ENCODE measurements at regions not wholly inside any gene's neighbourhood (a gene's known extent, or its start where the extent isn't known, plus 50 kb on each side); places are given as distances from the start of the nearest gene placed in this dataset.

GRCh38 chrX:23127586-23127985 is 127.8 kb downstream of the DDX53 start:
- peaks cover 3% of the 10 kb centered on the region; the same call in 2 of the 3 replicates for H3K9me3 Mint-ChIP-seq
- H3K4me1 Mint-ChIP-seq = peaks cover 8% of the 10 kb centered on the region; the same call in 2 of the 3 replicates
- H3K36me3 ChIP-seq (ENCODE audit: insufficient read depth) = no peaks in the 10 kb centered on the region
- H3K9me2 ChIP-seq (ENCODE audit: insufficient read depth) = no peaks in the 10 kb centered on the region
- H3K36me3 Mint-ChIP-seq (ENCODE audit: low read depth) = no peaks in the 10 kb centered on the region; the same call in 2 of the 3 replicates
- no peak for DNase-seq (ENCODE audit: low spot score)
- no peaks in the 10 kb centered on the region for H3F3A ChIP-seq (replicated peaks; ENCODE audit: low read depth)
- TF ChIP-seq EZH2phosphoT487 (IDR thresholded peaks at IDR 0.05; ENCODE audit: unreplicated experiment) (no peak), EZH2 (IDR thresholded peaks at IDR 0.05; ENCODE audit: low read depth, unreplicated experiment) (no peak), CREB1 (CRISPR knock-in tag; IDR thresholded peaks at IDR 0.05; ENCODE audit: low read depth) (no peak), ZNF331 (CRISPR knock-in tag; IDR thresholded peaks at IDR 0.05; ENCODE audit: low read depth) (no peak)
- no peak overlapping the region for H3K27ac ChIP-seq (ENCODE audit: low read depth)
- H3K27ac Mint-ChIP-seq = no peak overlapping the region
- H3K79me2 ChIP-seq (replicated peaks; ENCODE audit: insufficient read depth) = no peaks in the 10 kb centered on the region
- no peak overlapping the region for H2AFZ ChIP-seq
- H3K4me2 ChIP-seq = no peak overlapping the region
- no peaks in the 10 kb centered on the region for H4K20me1 ChIP-seq (replicated peaks; ENCODE audit: insufficient read depth)
- H3K4me3 ChIP-seq = no peak overlapping the region
- no peak overlapping the region for H3K4me3 Mint-ChIP-seq
- ATAC-seq = no peak
- no peaks in the 10 kb centered on the region for H3K4me1 ChIP-seq (ENCODE audit: insufficient read depth)
- H3K27me3 Mint-ChIP-seq (ENCODE audit: insufficient read depth, low read depth, poor library complexity) = no peaks in the 10 kb centered on the region
- H3K27me3 ChIP-seq (ENCODE audit: insufficient read depth) = no peaks in the 10 kb centered on the region

GRCh38 chrX:23133551-23133950 is 133.8 kb downstream of the DDX53 start:
- Histone ChIP-seq H3K27ac (ENCODE audit: low read depth) (no peak overlapping the region), H3K27me3 (ENCODE audit: insufficient read depth) (no peaks in the 10 kb centered on the region), H3K9me2 (ENCODE audit: insufficient read depth) (no peaks in the 10 kb centered on the region), H3K4me1 (ENCODE audit: insufficient read depth) (peaks cover 11% of the 10 kb centered on the region; the same call in 1 of the 2 replicates), H3K4me2 (no peak overlapping the region), H3K79me2 (replicated peaks; ENCODE audit: insufficient read depth) (no peaks in the 10 kb centered on the region), H3K36me3 (ENCODE audit: insufficient read depth) (no peaks in the 10 kb centered on the region), H3F3A (replicated peaks; ENCODE audit: low read depth) (no peaks in the 10 kb centered on the region), H2AFZ (no peak overlapping the region), H3K4me3 (no peak overlapping the region), H4K20me1 (replicated peaks; ENCODE audit: insufficient read depth) (no peaks in the 10 kb centered on the region)
- no peak for ATAC-seq
- Mint-ChIP-seq H3K27me3 (ENCODE audit: insufficient read depth, low read depth, poor library complexity) (peaks cover 2% of the 10 kb centered on the region), H3K4me3 (no peak overlapping the region), H3K4me1 (peaks cover 24% of the 10 kb centered on the region), H3K36me3 (ENCODE audit: low read depth) (no peaks in the 10 kb centered on the region; the same call in 2 of the 3 replicates), H3K9me3 (peaks cover 3% of the 10 kb centered on the region; the same call in 2 of the 3 replicates), H3K27ac (no peak overlapping the region)
- no peak for DNase-seq (ENCODE audit: low spot score)
- TF ChIP-seq ZNF114 (CRISPR knock-in tag; IDR thresholded peaks at IDR 0.05) (no peak), EZH2 (IDR thresholded peaks at IDR 0.05; ENCODE audit: low read depth, unreplicated experiment) (no peak), EZH2phosphoT487 (IDR thresholded peaks at IDR 0.05; ENCODE audit: unreplicated experiment) (no peak), ZNF331 (CRISPR knock-in tag; IDR thresholded peaks at IDR 0.05; ENCODE audit: low read depth) (no peak), REST (IDR thresholded peaks at IDR 0.05; ENCODE audit: unreplicated experiment) (no peak), CREB1 (CRISPR knock-in tag; IDR thresholded peaks at IDR 0.05; ENCODE audit: low read depth) (no peak), CTCF (conservative IDR thresholded peaks at IDR 0.05; ENCODE audit: low read depth in 2 of 2) (no peak), POLR2AphosphoS5 (IDR thresholded peaks at IDR 0.05; ENCODE audit: low read depth) (no peak), NANOG (IDR thresholded peaks at IDR 0.05; ENCODE audit: borderline replicate concordance) (no peak), JUNB (IDR thresholded peaks at IDR 0.05; ENCODE audit: unreplicated experiment) (no peak)
- TF ChIP-seq, protein P1, sequence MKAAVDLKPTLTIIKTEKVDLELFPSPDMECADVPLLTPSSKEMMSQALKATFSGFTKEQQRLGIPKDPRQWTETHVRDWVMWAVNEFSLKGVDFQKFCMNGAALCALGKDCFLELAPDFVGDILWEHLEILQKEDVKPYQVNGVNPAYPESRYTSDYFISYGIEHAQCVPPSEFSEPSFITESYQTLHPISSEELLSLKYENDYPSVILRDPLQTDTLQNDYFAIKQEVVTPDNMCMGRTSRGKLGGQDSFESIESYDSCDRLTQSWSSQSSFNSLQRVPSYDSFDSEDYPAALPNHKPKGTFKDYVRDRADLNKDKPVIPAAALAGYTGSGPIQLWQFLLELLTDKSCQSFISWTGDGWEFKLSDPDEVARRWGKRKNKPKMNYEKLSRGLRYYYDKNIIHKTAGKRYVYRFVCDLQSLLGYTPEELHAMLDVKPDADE (IDR thresholded peaks at IDR 0.05) = no peak

Data from GM23338 (cell line).